Astrocyte of the spinal cord (primary cell): ENCODE measurements at regions not wholly inside any gene's neighbourhood (a gene's known extent, or its start where the extent isn't known, plus 50 kb on each side); places are given as distances from the start of the nearest gene placed in this dataset.
"Not testable (repeated sequence)": the region's sequence is repeated elsewhere in the genome, so short reads cannot be mapped to it uniquely, and the experiment has no call there.

ENCODE experiments used
- DNase-seq: peaks from one replicate; pipeline ENCODE4 v3.0.0; 2011; ENCODE audit warnings: low read depth, low spot score
- H3K4me3 ChIP-seq: 2 replicates; pipeline ENCODE4 v1.5.1; 2011; ENCODE audit warnings: low read depth, mild to moderate bottlenecking, low read length, moderate library complexity
- CTCF ChIP-seq: IDR thresholded peaks from 2 replicates; pipeline ENCODE4 v1.5.1; 2012; ENCODE audit warnings: low read depth, mild to moderate bottlenecking, low read length, inconsistent platforms
- in situ Hi-C: cut with HindIII; loops from 2 replicates; pipeline ENCODE4 v1.10.0; 2017; ENCODE audit warnings: low sequenced_read_pairs

GRCh38 chr9:29435368-29435767, 1862.1 kb upstream of the C9orf72 start:
- in situ Hi-C loops: no loop called here
- no peak for DNase-seq
- TF ChIP-seq CTCF: no peak
- H3K4me3 ChIP-seq: no peak overlapping the region

GRCh38 chr9:29437526-29437925, 1864.2 kb upstream of the C9orf72 start:
- H3K4me3 ChIP-seq: no peak overlapping the region
- in situ Hi-C loops: no loop called here
- no peak for TF ChIP-seq CTCF
- DNase-seq: no peak

- DNase-seq: peak; percentile 30
- TF ChIP-seq CTCF: no peak
- in situ Hi-C loops: no loop called here
- no peak overlapping the region for H3K4me3 ChIP-seq
Observed at GRCh38 chr9:29439961-29440360, 1866.7 kb upstream of the C9orf72 start.

GRCh38 chr9:29440449-29440848, 1867.2 kb upstream of the C9orf72 start:
- in situ Hi-C loops: no loop called here
- TF ChIP-seq CTCF: no peak
- no peak for DNase-seq
- H3K4me3 ChIP-seq: no peak overlapping the region

GRCh38 chr9:29445751-29446150, 1872.5 kb upstream of the C9orf72 start:
- in situ Hi-C loops: no loop called here

GRCh38 chr9:29449306-29449705, 1876.0 kb upstream of the C9orf72 start:
- no peak for TF ChIP-seq CTCF
- in situ Hi-C loops: no loop called here
- no peak overlapping the region for H3K4me3 ChIP-seq
- DNase-seq: no peak

More at GRCh38 chr9:29445751-29446150, 1872.5 kb upstream of the C9orf72 start:
- no peak overlapping the region for H3K4me3 ChIP-seq
- no peak for TF ChIP-seq CTCF
- no peak for DNase-seq

- DNase-seq, H3K4me3 ChIP-seq, in situ Hi-C loops: not testable (repeated sequence)
Observed at GRCh38 chr9:29450343-29450875, 1877.1 kb upstream of the C9orf72 start.
